SK-N-SH (cell line): ENCODE measurements at regions not wholly inside any gene's neighbourhood (a gene's known extent, or its start where the extent isn't known, plus 50 kb on each side); places are given as distances from the start of the nearest gene placed in this dataset.

Experiments
- CTCF ChIP-seq: fragments of 200-600 bp; sonication (generic); IDR thresholded peaks from 2 replicates; pipeline ENCODE4 v1.6.1; 2017; ENCODE audit warnings: antibody characterized with exemption, mild to moderate bottlenecking, moderate library complexity
- EP300 ChIP-seq, 2 experiments: IDR thresholded peaks; 2 replicates each; pipeline versions ENCODE4 v1.4.0 to v1.6.1; 2012; ENCODE audit warnings: borderline replicate concordance in 1 of 2, low read depth in 1 of 2, low read length in 1 of 2
- EZH2phosphoT487 ChIP-seq: fragments of 200-600 bp; sonication (generic); IDR thresholded peaks from 2 replicates; pipeline ENCODE4 v1.6.1; 2017; ENCODE audit warnings: low read depth, mixed run types, mild to moderate bottlenecking, antibody characterized with exemption, moderate library complexity, borderline replicate concordance
- FOXM1 ChIP-seq: IDR thresholded peaks from 2 replicates; pipeline ENCODE4 v1.4.0; 2012; ENCODE audit warnings: low read depth, mild to moderate bottlenecking
- GABPA ChIP-seq: IDR thresholded peaks from 2 replicates; pipeline ENCODE4 v1.4.0; 2012; ENCODE audit warnings: low read depth, mild to moderate bottlenecking
- MAX ChIP-seq: IDR thresholded peaks from 2 replicates; pipeline ENCODE4 v1.4.0; 2012; ENCODE audit warnings: low read depth
- MXI1 ChIP-seq: IDR thresholded peaks from 2 replicates; pipeline ENCODE4 v1.6.1; 2012; ENCODE audit warnings: mild to moderate bottlenecking, low read depth, low read length, improper control_type of control experiment
- POLR2AphosphoS5 ChIP-seq: IDR thresholded peaks from 2 replicates; pipeline ENCODE4 v1.6.1; 2012; ENCODE audit warnings: low read depth, low read length
- RCOR1 ChIP-seq: fragments of 150-350 bp; IDR thresholded peaks from 2 replicates; pipeline ENCODE4 v1.6.1; 2017; ENCODE audit warnings: antibody characterized with exemption, low read length
- TAF1 ChIP-seq: IDR thresholded peaks from 2 replicates; pipeline ENCODE4 v1.6.1; 2012; ENCODE audit warnings: low read depth, mild to moderate bottlenecking, low read length, moderate library complexity, borderline replicate concordance
- TEAD4 ChIP-seq: IDR thresholded peaks from 2 replicates; pipeline ENCODE4 v1.4.0; 2012; ENCODE audit warnings: mild to moderate bottlenecking, borderline replicate concordance; ENCODE audit not compliant: insufficient read depth
- TF ChIP-seq, protein P1 (sequence below): IDR thresholded peaks from 2 replicates; pipeline ENCODE4 v1.4.0; 2012; ENCODE audit warnings: low read depth, borderline replicate concordance
- TF ChIP-seq, protein P2 (sequence below): IDR thresholded peaks from 2 replicates; pipeline ENCODE4 v1.6.1; 2012; ENCODE audit warnings: mild to moderate bottlenecking, low read depth, low read length, moderate library complexity
- TF ChIP-seq, protein P3 (sequence below): fragments of 150-350 bp; IDR thresholded peaks from 2 replicates; pipeline ENCODE4 v1.6.1; 2017; ENCODE audit warnings: antibody characterized with exemption, low read length, low read depth, borderline replicate concordance

DNA sequence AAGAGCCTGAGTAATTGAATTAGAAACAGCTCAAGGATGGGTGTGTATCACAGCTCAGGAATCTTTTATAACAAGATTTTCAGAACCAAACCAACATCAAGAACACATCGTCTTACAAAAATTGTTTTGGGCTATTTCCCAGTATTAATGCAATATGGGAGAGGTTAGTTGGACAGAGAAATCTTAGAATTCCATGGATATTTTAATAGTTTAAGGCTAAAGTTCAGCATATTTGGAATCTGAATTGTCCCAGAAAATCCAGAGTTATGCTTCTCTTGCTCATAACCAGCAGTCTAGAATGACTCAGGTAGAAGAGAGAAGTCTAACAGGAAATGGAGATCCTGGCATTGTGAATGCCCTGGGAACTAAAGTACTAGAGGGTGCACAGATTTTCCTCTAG, 74.6 kb downstream of the ADM start:
- TF ChIP-seq, protein P1, sequence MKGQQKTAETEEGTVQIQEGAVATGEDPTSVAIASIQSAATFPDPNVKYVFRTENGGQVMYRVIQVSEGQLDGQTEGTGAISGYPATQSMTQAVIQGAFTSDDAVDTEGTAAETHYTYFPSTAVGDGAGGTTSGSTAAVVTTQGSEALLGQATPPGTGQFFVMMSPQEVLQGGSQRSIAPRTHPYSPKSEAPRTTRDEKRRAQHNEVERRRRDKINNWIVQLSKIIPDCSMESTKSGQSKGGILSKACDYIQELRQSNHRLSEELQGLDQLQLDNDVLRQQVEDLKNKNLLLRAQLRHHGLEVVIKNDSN: no peak
- TF ChIP-seq CTCF: no peak
- no peak for TF ChIP-seq MXI1
- TF ChIP-seq EZH2phosphoT487: no peak
- TF ChIP-seq, protein P2, sequence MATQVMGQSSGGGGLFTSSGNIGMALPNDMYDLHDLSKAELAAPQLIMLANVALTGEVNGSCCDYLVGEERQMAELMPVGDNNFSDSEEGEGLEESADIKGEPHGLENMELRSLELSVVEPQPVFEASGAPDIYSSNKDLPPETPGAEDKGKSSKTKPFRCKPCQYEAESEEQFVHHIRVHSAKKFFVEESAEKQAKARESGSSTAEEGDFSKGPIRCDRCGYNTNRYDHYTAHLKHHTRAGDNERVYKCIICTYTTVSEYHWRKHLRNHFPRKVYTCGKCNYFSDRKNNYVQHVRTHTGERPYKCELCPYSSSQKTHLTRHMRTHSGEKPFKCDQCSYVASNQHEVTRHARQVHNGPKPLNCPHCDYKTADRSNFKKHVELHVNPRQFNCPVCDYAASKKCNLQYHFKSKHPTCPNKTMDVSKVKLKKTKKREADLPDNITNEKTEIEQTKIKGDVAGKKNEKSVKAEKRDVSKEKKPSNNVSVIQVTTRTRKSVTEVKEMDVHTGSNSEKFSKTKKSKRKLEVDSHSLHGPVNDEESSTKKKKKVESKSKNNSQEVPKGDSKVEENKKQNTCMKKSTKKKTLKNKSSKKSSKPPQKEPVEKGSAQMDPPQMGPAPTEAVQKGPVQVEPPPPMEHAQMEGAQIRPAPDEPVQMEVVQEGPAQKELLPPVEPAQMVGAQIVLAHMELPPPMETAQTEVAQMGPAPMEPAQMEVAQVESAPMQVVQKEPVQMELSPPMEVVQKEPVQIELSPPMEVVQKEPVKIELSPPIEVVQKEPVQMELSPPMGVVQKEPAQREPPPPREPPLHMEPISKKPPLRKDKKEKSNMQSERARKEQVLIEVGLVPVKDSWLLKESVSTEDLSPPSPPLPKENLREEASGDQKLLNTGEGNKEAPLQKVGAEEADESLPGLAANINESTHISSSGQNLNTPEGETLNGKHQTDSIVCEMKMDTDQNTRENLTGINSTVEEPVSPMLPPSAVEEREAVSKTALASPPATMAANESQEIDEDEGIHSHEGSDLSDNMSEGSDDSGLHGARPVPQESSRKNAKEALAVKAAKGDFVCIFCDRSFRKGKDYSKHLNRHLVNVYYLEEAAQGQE: no peak
- no peak for TF ChIP-seq TAF1
- TF ChIP-seq GABPA: no peak
- no peak for TF ChIP-seq EP300 (IDR thresholded peaks at IDR 0.05; ENCODE audit: borderline replicate concordance in 1 of 2, low read depth in 1 of 2, low read length in 1 of 2)
- TF ChIP-seq POLR2AphosphoS5: no peak
- TF ChIP-seq, protein P3, sequence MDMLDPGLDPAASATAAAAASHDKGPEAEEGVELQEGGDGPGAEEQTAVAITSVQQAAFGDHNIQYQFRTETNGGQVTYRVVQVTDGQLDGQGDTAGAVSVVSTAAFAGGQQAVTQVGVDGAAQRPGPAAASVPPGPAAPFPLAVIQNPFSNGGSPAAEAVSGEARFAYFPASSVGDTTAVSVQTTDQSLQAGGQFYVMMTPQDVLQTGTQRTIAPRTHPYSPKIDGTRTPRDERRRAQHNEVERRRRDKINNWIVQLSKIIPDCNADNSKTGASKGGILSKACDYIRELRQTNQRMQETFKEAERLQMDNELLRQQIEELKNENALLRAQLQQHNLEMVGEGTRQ: no peak
- TF ChIP-seq TEAD4: no peak
- no peak for TF ChIP-seq RCOR1
- TF ChIP-seq MAX: no peak
- no peak for TF ChIP-seq FOXM1
